ENCODE measurements at regions not wholly inside any gene's neighbourhood (a gene's known extent, or its start where the extent isn't known, plus 50 kb on each side); places are given as distances from the start of the nearest gene placed in this dataset.
"Not testable (repeated sequence)": the region's sequence is repeated elsewhere in the genome, so short reads cannot be mapped to it uniquely, and the experiment has no call there.

- RAD21 ChIA-PET (ENCODE audit: low non-redundant PET in 1 of 2, low total read pairs in 2 of 2, uncharacterized antibody in 2 of 2, unreplicated experiment in 2 of 2); H3K79me2 ChIP-seq (ENCODE audit: insufficient read depth, low read length); H3K9me3 ChIP-seq (ENCODE audit: control insufficient read depth in 1 of 2, insufficient read depth in 1 of 2, low read depth in 1 of 2, low read length in 2 of 2); intact Hi-C loops (cut with micrococcal nuclease); H3K4me2 ChIP-seq (ENCODE audit: low read length); H2AFZ ChIP-seq (ENCODE audit: low read depth, low read length, poor library complexity, severe bottlenecking); DNase-seq (ENCODE audit: low read depth, low spot score); POLR2A ChIA-PET; H3K36me3 ChIP-seq (ENCODE audit: control insufficient read depth in 1 of 2, insufficient read depth in 2 of 2, low read length in 2 of 2); ATAC-seq; H3K4me3 ChIP-seq (replicated peaks in 1 of 2; ENCODE audit: low read depth in 1 of 2, low read length in 2 of 2); H3K27me3 ChIP-seq (ENCODE audit: insufficient read depth, low read length); H4K20me1 ChIP-seq (ENCODE audit: insufficient read depth); H3K9me2 ChIP-seq (ENCODE audit: insufficient read depth); H3K4me1 ChIP-seq (ENCODE audit: control insufficient read depth in 1 of 2, insufficient read depth in 2 of 2, low read length in 2 of 2); BruUV-seq (replicated peaks); H3K9ac ChIP-seq (ENCODE audit: low read length); CTCF ChIA-PET; H3K27ac ChIP-seq (ENCODE audit: low read depth, low read length): not testable (repeated sequence)
These were observed 136.2 kb downstream of the IGLL1 start for GRCh38 chr22:23443905-23444304.

DNA sequence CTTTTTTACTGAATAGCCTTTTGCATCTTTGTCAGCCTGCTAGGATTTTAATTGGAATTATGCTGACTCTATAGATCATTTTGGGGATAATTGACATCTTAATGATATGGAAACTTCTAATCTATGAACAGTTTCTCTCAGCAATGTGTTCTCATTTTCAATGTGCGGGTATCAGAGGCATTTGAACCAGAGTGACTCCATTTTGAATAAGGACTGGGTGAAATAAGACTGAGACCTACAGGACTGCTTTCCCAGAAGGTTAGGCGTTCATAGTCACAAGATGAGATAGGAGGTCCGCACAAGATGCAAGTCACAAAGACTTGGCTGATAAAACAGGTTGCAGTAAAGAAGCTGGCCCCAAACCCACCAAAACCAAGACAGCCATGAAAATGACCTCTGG, 140.5 kb downstream of the IGLL1 start:
- H3K9me3 ChIP-seq (ENCODE audit: control insufficient read depth in 1 of 2, insufficient read depth in 1 of 2, low read depth in 1 of 2, low read length in 2 of 2); ATAC-seq; CTCF ChIA-PET; H3K36me3 ChIP-seq (ENCODE audit: control insufficient read depth in 1 of 2, insufficient read depth in 2 of 2, low read length in 2 of 2); POLR2A ChIA-PET; intact Hi-C loops (cut with micrococcal nuclease); H3K79me2 ChIP-seq (ENCODE audit: insufficient read depth, low read length); H3K4me2 ChIP-seq (ENCODE audit: low read length); H3K9me2 ChIP-seq (ENCODE audit: insufficient read depth); BruUV-seq (replicated peaks); H3K27me3 ChIP-seq (ENCODE audit: insufficient read depth, low read length); H3K4me1 ChIP-seq (ENCODE audit: control insufficient read depth in 1 of 2, insufficient read depth in 2 of 2, low read length in 2 of 2); H3K27ac ChIP-seq (ENCODE audit: low read depth, low read length); H4K20me1 ChIP-seq (ENCODE audit: insufficient read depth); H3K4me3 ChIP-seq (replicated peaks in 1 of 2; ENCODE audit: low read depth in 1 of 2, low read length in 2 of 2); RAD21 ChIA-PET (ENCODE audit: low non-redundant PET in 1 of 2, low total read pairs in 2 of 2, uncharacterized antibody in 2 of 2, unreplicated experiment in 2 of 2); H3K9ac ChIP-seq (ENCODE audit: low read length); H2AFZ ChIP-seq (ENCODE audit: low read depth, low read length, poor library complexity, severe bottlenecking); DNase-seq (ENCODE audit: low read depth, low spot score): not testable (repeated sequence)

- RAD21 ChIA-PET (ENCODE audit: low non-redundant PET in 1 of 2, low total read pairs in 2 of 2, uncharacterized antibody in 2 of 2, unreplicated experiment in 2 of 2), result no interaction called here
- H3K79me2 ChIP-seq (ENCODE audit: insufficient read depth, low read length), result no peaks in the 10 kb centered on the region
- no peak overlapping the region for H3K9ac ChIP-seq (ENCODE audit: low read length)
- no peak for ATAC-seq
- no peak overlapping the region for H3K4me3 ChIP-seq (replicated peaks in 1 of 2; ENCODE audit: low read depth in 1 of 2, low read length in 2 of 2)
- no peaks in the 10 kb centered on the region for H3K27me3 ChIP-seq (ENCODE audit: insufficient read depth, low read length)
- no peaks in the 10 kb centered on the region for H4K20me1 ChIP-seq (ENCODE audit: insufficient read depth)
- no peaks in the 10 kb centered on the region for H3K9me2 ChIP-seq (ENCODE audit: insufficient read depth)
- BruUV-seq (replicated peaks), result no TSS peak
- intact Hi-C loops (cut with micrococcal nuclease), result no loop called here
- no peak overlapping the region for H3K27ac ChIP-seq (ENCODE audit: low read depth, low read length)
- H3K4me1 ChIP-seq (ENCODE audit: control insufficient read depth in 1 of 2, insufficient read depth in 2 of 2, low read length in 2 of 2), result no peaks in the 10 kb centered on the region; a peak in 1 of 4 replicates
- no peak overlapping the region for H3K4me2 ChIP-seq (ENCODE audit: low read length)
- no peak for DNase-seq (ENCODE audit: low read depth, low spot score)
- CTCF ChIA-PET, result no interaction called here
- no peaks in the 10 kb centered on the region for H3K9me3 ChIP-seq (ENCODE audit: control insufficient read depth in 1 of 2, insufficient read depth in 1 of 2, low read depth in 1 of 2, low read length in 2 of 2)
- H2AFZ ChIP-seq (ENCODE audit: low read depth, low read length, poor library complexity, severe bottlenecking), result no peak overlapping the region
- POLR2A ChIA-PET, result no interaction called here
- no peaks in the 10 kb centered on the region for H3K36me3 ChIP-seq (ENCODE audit: control insufficient read depth in 1 of 2, insufficient read depth in 2 of 2, low read length in 2 of 2)
- TF ChIP-seq POLR2A (IDR thresholded peaks at IDR 0.05; ENCODE audit: borderline replicate concordance, extremely low read depth, insufficient read depth, insufficient read length) (no peak), ZNF274 (IDR thresholded peaks at IDR 0.05; ENCODE audit: low read depth, low read length) (no peak), SRF (IDR thresholded peaks at IDR 0.05; ENCODE audit: low read depth) (no peak), TCF7L2 (IDR thresholded peaks at IDR 0.05; ENCODE audit: borderline replicate concordance, extremely low read depth, insufficient read depth, insufficient read length) (no peak), JUND (IDR thresholded peaks at IDR 0.05) (no peak), RAD21 (IDR thresholded peaks at IDR 0.05; ENCODE audit: low read depth) (no peak), ATF3 (IDR thresholded peaks at IDR 0.05) (no peak), ZFX (IDR thresholded peaks at IDR 0.05) (no peak), CEBPB (IDR thresholded peaks at IDR 0.05; ENCODE audit: low read depth) (no peak), ZBTB33 (IDR thresholded peaks at IDR 0.05; ENCODE audit: extremely low read depth, insufficient replicate concordance, low read length) (no peak)
- TF ChIP-seq, protein P1, sequence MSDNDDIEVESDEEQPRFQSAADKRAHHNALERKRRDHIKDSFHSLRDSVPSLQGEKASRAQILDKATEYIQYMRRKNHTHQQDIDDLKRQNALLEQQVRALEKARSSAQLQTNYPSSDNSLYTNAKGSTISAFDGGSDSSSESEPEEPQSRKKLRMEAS (IDR thresholded peaks at IDR 0.05), result no peak
These were observed 141.9 kb downstream of the IGLL1 start for GRCh38 chr22:23438216-23438615.
